Hepatocyte (in vitro differentiated cells): ENCODE measurements at regions not wholly inside any gene's neighbourhood (a gene's known extent, or its start where the extent isn't known, plus 50 kb on each side); places are given as distances from the start of the nearest gene placed in this dataset.

Source experiments
- CTCF ChIP-seq: fragments of 200-600 bp; sonication (generic); IDR thresholded peaks from 2 replicates; pipeline ENCODE4 v1.5.1; 2016; ENCODE audit warnings: antibody characterized with exemption, mild to moderate bottlenecking; ENCODE audit not compliant: poor library complexity
- EZH2 ChIP-seq: fragments of 200-600 bp; sonication (generic); IDR thresholded peaks from 2 replicates; pipeline ENCODE4 v1.6.1; 2016; ENCODE audit warnings: antibody characterized with exemption, mild to moderate bottlenecking, borderline replicate concordance
- EZH2phosphoT487 ChIP-seq: fragments of 200-600 bp; sonication (generic); IDR thresholded peaks from one replicate; pipeline ENCODE4 v1.6.1; 2018; ENCODE audit warnings: antibody characterized with exemption, mild to moderate bottlenecking, low read depth, moderate library complexity; ENCODE audit not compliant: unreplicated experiment, severe bottlenecking

- TF ChIP-seq CTCF (no peak), EZH2 (no peak), EZH2phosphoT487 (no peak)
Observed at GRCh38 chr21:38142224-38142623, 114.6 kb upstream of the KCNJ15 start.
